ENCODE measurements at regions not wholly inside any gene's neighbourhood (a gene's known extent, or its start where the extent isn't known, plus 50 kb on each side); places are given as distances from the start of the nearest gene placed in this dataset.
A peak's percentile ranks its signal among the peaks of the same experiment; 100 is the strongest.

DNA sequence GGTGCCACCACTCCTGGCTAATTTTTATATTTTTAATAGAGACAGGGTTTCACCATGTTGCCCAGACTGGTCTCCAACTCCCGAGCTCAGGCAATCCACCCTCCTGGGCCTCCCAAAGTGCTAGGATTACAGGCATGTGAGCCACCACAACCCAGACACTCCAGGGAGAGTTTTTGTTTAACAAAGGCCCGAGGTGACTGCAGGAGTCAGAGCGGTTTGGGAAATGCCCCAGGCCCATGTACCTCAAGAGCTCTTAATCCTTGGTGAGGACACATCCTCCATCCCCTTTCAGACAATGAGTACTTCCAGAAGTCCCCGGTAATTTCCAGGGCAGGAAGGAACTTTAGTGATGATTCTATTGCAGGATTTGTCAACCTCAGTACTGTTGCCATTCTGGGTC is 176.0 kb downstream of the ESRRB start:
- DNase-seq (ENCODE audit: extremely low read depth, insufficient read length), result no peak
- no peak overlapping the region for H3K4me3 ChIP-seq (replicated peaks; ENCODE audit: low read depth, low read length)
- H3K36me3 ChIP-seq (ENCODE audit: control insufficient read depth, insufficient read depth, low read length), result no peaks in the 10 kb centered on the region
- no peak for TF ChIP-seq CTCF (IDR thresholded peaks at IDR 0.05; ENCODE audit: insufficient read depth, low read length, poor library complexity, severe bottlenecking)
- H3K27me3 ChIP-seq (replicated peaks; ENCODE audit: control insufficient read depth, insufficient read depth, low read length), result 0 out of 2 replicates have a peak, but pooled peaks cover 2% of the 10 kb centered on the region

DNA sequence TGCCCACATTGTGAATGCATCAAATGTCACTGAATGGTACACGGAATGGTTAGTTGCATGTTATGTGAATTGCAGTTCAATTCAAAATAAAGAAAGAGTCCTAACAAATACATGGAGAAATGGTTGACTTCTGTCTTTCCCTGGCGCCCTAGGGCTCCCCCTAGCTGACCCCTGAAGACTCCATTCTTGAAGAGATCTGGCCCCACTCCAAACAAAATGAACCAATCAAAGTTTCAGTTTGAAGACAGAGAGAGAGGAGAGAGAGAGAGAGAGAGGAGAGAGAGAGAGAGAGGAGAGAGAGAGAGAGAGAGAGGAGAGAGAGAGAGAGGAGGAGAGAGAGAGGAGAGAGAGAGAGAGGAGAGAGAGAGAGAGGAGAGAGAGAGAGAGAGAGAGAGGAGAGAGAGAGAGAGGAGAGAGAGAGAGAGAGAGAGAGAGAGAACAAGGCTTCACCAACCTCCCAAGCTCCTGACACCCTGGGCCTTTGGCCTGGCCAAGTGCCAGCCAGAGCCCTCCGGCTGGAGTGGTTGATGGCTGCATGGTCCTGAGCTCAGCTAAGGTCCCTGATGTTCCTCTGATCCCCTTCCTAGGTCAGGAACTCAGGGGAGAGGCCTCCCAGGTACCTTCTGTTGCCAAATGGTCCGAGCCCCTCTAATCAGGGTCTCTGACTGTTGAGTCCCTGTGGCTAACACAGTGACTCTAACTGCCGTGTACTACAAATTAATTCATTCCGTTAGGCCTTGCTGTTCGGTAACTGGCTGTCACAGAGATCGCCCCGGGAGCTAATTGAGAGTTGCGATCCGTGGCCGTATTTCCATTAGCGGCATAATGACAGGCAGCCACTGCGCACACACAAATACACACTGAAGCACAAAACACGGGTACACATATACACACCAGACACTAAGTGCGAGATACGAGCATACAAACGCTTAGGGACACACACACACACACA is 188.8 kb downstream of the ESRRB start:
- no peaks in the 10 kb centered on the region for H3K27me3 ChIP-seq (replicated peaks; ENCODE audit: control insufficient read depth, insufficient read depth, low read length)
- no peak overlapping the region for H3K4me3 ChIP-seq (replicated peaks; ENCODE audit: low read depth, low read length)
- H3K36me3 ChIP-seq (ENCODE audit: control insufficient read depth, insufficient read depth, low read length), result no peaks in the 10 kb centered on the region
- no peak for DNase-seq (ENCODE audit: extremely low read depth, insufficient read length)
- TF ChIP-seq CTCF (IDR thresholded peaks at IDR 0.05; ENCODE audit: insufficient read depth, low read length, poor library complexity, severe bottlenecking), result peak; percentile 34

DNA sequence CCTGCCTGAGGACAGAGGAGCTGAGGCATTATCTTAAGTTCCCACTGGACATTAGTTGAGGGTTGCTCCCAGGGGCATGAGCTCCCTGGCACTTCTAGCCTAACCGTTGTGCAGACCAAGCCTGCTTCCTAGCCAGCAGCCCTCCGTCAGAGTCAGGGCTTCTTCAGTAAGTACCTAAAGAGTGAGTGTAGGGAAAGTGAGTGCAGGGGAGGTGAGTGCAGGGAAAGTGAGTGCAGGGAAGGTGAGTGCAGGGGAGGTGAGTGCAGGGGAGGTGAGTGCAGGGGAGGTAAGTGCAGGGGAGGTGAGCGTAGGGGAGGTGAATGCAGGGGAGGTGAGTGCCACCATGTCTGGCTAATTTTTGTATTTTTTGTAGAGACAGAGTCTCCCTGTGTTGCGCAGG is 190.5 kb downstream of the ESRRB start:
- Histone ChIP-seq H3K4me3 (replicated peaks; ENCODE audit: low read depth, low read length) (no peak overlapping the region), H3K27me3 (replicated peaks; ENCODE audit: control insufficient read depth, insufficient read depth, low read length) (no peaks in the 10 kb centered on the region), H3K36me3 (ENCODE audit: control insufficient read depth, insufficient read depth, low read length) (no peaks in the 10 kb centered on the region)
- TF ChIP-seq CTCF (IDR thresholded peaks at IDR 0.05; ENCODE audit: insufficient read depth, low read length, poor library complexity, severe bottlenecking), result no peak
- DNase-seq (ENCODE audit: extremely low read depth, insufficient read length), result no peak

GRCh38 chr14:76574416-76575095 is 186.7 kb upstream of the VASH1 start:
- DNase-seq (ENCODE audit: extremely low read depth, insufficient read length), result no peak
- no peaks in the 10 kb centered on the region for H3K36me3 ChIP-seq (ENCODE audit: control insufficient read depth, insufficient read depth, low read length)
- no peak overlapping the region for H3K4me3 ChIP-seq (replicated peaks; ENCODE audit: low read depth, low read length)
- H3K27me3 ChIP-seq (replicated peaks; ENCODE audit: control insufficient read depth, insufficient read depth, low read length), result no peaks in the 10 kb centered on the region
- no peak for TF ChIP-seq CTCF (IDR thresholded peaks at IDR 0.05; ENCODE audit: insufficient read depth, low read length, poor library complexity, severe bottlenecking)

DNA sequence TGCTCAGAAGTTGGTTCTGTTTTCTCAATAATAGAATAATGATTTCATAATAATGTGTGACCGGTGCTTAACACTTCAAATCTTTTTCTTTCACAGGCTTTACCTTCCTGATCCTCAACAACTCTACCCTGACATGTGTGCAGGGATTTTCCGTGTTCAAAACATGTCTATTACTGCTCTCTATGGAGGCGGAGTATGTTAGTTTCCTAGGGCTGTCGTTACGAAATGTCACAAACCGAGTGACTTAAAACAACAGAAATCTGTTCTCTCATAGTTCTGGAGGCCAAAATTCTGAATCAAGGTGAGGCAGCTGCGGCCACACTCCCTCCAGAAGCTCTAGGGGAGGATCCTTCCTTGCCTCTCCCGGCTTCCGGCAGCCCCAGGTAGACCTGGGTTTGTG is 186.2 kb upstream of the VASH1 start:
- no peak for DNase-seq (ENCODE audit: extremely low read depth, insufficient read length)
- TF ChIP-seq CTCF (IDR thresholded peaks at IDR 0.05; ENCODE audit: insufficient read depth, low read length, poor library complexity, severe bottlenecking), result no peak
- H3K27me3 ChIP-seq (replicated peaks; ENCODE audit: control insufficient read depth, insufficient read depth, low read length), result no peaks in the 10 kb centered on the region
- H3K36me3 ChIP-seq (ENCODE audit: control insufficient read depth, insufficient read depth, low read length), result no peaks in the 10 kb centered on the region
- no peak overlapping the region for H3K4me3 ChIP-seq (replicated peaks; ENCODE audit: low read depth, low read length)

Measured in GM06990 (cell line).